DMS53 (cell line): ENCODE measurements at regions not wholly inside any gene's neighbourhood (a gene's known extent, or its start where the extent isn't known, plus 50 kb on each side); places are given as distances from the start of the nearest gene placed in this dataset.

ENCODE experiments used
- DNase-seq: peaks from one replicate; lab custom pipeline; 2025; lab: John Stamatoyannopoulos, UW

DNA sequence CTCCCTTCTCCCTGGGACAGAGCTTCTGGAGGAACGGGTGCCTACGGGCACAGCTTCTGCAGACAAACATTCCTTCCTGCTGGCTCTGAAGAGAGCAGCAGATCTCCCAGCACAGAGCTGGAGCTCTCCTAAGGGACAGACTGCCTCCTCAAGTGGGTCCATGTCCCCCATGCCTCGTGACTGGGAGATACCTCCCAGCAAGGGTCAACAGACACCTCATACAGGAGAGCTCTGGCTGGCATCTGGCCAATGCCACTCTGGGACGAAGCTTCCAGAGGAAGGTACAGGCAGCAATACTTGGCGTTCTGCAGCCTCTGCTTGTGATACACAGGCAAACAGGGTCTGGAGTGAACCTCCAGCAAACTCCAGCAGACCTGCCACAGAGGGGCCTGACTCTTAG lies 227.9 kb downstream of the SPATA31D1 start:
- DNase-seq = no peak

GRCh38 chr9:82223442-82223841 lies 234.9 kb downstream of the SPATA31D1 start:
- DNase-seq = no peak

DNA sequence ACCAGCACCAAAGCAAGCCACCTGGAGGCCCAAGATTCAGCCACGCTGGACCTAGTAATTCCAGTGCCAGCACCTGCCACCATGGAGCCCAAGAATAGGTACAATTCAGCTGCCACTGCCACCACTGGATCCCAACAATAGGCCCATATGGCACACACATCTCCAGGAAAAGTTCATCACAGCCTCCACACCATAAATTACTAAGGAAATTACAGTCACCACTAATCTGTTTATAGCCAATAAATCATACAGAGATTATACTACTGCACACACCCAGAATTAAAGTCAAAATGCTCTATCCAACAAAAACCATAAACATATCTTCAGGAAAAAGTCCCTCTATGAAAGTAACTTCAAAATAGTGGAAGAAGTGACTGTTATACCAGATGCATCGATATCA lies 242.8 kb downstream of the SPATA31D1 start:
- DNase-seq = no peak

DNA sequence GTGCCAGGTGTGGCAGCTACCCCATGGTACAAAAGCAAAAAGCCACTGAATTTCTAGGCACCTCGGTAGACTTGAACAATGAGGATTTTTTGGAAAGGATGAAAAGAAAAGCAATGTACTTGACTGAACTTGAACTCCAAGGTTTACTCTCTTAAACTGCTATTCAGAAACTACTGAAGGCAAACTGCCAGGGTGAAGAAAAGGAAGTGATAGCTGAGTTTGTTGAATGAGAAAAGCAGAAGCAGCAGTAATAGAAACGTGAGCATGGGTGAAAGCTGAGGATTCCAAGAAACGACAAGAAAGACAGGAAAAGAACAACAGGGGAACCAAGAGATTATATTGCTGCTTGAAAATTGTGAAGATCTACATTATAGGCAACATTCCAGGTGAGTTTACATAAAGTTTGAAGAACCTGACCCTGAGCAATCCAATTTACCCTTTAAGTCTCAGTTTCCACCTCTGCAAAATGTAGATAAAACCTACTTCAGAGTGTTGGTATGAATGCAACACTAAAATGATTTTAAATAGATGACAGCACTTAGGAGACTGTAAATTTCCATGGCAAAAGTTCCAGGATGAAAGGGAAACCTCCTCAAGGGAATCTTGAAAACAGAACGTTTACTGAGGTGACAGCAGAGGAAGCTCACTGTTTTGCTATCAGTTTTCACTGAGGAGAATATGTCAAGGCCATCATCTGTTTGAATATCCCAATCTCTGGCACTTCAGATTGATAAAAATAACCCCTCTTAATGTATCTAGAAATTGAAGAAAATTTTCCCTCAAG lies 245.8 kb downstream of the SPATA31D1 start:
- no peak for DNase-seq

GRCh38 chr9:82242285-82242963 lies 253.9 kb downstream of the SPATA31D1 start:
- DNase-seq = no peak

DNA sequence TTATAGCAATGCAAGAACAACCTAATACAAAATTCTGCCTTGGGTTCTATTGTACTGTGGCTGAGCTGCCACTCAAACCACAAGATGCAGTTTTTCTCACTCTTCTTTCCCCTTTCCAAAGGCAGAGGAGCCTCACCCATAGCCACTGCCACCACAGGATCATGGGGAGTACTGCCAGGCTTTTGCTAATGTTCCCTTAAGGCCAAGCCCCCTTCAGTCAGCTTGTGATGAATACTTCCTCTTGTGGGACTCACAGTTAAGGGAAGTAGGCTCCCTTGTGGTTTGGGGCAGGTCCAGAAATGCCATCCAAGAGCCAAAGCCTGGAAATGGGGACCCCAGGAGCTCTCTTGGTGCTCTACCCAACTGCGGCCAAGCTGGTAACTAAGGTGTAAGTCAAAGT lies 258.7 kb downstream of the SPATA31D1 start:
- DNase-seq = no peak

DNA sequence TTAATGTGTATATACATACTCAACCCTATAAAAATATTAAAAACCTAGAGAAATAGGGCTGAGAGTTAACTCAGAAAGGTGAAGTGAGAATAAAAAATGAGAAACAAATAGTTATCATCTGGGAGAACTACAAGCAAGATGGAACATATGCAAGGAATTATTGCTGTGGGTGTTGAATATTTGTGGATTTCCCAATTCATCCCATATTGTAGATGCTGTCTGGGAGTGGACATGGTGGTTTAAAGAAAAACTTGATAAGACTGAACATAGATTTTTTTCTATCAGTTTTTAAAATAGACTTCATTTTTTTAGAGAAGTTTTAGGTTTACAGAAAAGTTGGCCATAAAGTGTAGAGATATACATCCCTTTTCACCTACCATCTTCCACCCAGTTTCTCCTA lies 263.5 kb downstream of the SPATA31D1 start:
- DNase-seq = no peak

- DNase-seq = no peak
Observed at GRCh38 chr9:82254646-82255367, 266.2 kb downstream of the SPATA31D1 start.

GRCh38 chr9:82255481-82256176 lies 267.1 kb downstream of the SPATA31D1 start:
- no peak for DNase-seq

DNA sequence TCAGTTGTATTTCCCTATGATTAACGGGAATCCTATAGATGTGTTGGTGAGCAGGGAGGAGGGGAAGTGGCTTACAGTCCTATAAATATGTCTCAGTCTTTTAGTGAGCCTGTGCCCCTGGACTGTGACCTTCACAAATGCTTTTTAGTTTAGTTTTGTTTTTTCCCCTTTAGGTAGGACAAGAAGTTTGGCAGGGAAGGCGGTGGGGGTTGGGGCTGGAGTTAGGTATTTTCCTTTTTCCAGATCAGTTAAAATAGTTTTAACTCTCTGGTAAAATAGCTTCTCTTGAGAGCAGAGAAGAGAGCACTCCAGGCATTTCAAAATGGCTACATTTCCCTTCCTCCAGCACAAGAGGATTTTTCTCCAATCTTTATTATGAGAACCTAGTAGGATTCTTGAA lies 272.1 kb downstream of the SPATA31D1 start:
- no peak for DNase-seq

GRCh38 chr9:82263619-82264018 lies 275.0 kb downstream of the SPATA31D1 start:
- no peak for DNase-seq

DNA sequence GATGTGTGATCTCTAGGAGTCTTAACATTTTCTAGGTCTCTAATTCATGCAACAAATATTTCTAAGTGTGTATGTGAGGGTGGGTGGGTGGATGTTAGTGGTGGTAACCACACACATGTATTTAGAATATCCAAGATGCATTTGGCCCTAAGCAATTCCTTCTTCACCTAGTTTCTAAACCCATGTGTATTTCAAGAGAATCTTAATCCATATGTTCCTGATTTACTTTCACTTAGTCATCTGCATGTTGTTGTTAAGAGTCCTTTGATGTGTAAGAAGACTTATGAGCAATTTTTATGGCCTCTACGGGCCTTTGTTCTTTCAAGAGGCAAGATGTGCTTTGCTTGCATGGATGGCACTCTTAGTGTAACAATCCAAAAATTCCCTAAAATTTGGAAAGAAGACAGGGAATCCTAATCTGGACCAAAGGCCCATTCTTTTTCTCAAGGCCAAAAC lies 282.6 kb downstream of the SPATA31D1 start:
- no peak for DNase-seq

- DNase-seq = no peak
Observed at GRCh38 chr9:82273121-82273520, 284.5 kb downstream of the SPATA31D1 start.

GRCh38 chr9:82275258-82275927 lies 286.8 kb downstream of the SPATA31D1 start:
- no peak for DNase-seq

GRCh38 chr9:82281066-82281465 lies 292.5 kb downstream of the SPATA31D1 start:
- DNase-seq = no peak

DNA sequence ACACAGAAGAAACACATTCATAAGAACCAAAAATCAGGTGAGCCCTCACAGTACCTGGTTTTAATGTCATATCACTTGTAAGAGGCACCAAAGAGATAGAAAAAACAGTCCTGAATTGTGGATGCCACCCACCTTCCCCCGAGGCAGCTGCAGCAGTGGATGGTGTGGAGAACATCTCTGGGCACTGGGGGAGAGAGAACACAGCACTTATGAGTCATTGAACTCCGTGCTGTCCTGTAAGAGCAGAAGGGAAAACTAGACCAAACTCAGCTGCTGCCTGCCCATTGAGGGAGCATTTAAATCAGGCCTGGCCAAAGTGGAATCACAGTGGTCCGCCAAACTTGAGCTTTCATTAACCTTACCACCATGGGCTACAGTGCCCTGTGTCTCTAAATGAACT lies 296.2 kb downstream of the SPATA31D1 start:
- DNase-seq = no peak

DNA sequence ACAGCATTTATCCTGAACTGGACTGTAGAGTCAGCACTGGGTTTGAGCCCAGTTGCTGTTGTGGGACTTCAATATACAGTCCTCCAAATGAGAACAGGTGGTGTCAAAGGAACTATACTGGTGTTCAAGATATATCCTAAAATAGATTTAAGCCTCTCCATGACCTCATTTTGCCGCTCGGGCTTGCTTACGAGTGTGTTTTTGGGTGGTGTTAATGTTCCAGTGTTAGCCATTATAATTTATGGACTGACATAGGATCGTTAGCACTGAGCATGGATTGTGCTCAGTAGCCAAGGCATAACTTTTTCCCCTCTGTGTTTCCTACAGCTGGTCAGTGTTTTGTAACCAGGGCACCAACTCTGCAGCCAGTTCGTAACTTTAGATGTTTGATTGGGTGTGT lies 306.6 kb downstream of the SPATA31D1 start:
- DNase-seq = no peak

- no peak for DNase-seq
Observed at GRCh38 chr9:82299870-82300269, 311.3 kb downstream of the SPATA31D1 start.

DNA sequence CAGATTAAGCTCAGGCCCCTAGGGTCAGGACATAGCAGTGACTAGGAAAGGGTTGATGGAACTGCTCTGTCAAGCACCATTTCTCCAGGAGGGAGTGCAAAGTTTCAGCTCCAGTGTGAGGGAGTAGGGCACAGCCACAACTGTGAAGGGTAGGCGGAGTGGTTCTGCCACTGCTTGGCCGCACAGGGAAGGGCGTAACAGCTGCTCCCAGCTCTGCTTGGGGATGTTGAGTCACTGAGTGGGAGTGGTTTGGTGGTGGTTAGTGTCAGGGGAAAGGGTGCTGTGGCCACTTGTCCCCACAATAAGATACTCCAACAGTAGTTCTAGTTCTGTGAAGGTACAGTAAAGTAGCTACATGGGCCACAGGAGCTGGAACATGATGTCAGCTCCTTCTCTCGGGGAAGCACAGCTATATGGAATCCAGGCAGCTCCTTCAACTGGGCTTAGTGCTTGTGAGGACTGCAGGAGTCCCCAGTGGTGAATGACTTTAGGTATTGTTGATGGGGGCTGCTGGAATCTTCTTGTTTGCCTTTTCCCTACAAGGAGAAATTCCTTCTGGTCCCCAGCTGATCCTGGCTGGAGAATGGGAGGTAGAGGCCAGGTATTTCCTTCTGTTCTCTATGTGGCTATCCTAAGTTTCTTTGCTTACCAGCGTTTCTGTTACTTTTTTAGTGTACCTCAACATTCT lies 314.5 kb downstream of the SPATA31D1 start:
- DNase-seq = no peak

- DNase-seq = peak; percentile 55
Observed at GRCh38 chr9:82308836-82309235, 320.3 kb downstream of the SPATA31D1 start.

- peak; percentile 6 for DNase-seq
Observed at GRCh38 chr9:82313697-82314096, 325.1 kb downstream of the SPATA31D1 start.
